Lower leg skin (tissue), 4 donors: ENCODE measurements at regions not wholly inside any gene's neighbourhood (a gene's known extent, or its start where the extent isn't known, plus 50 kb on each side); places are given as distances from the start of the nearest gene placed in this dataset.

Experiments used
- DNase-seq, 2 donors: peaks; one replicate each; pipeline ENCODE4 v3.0.0-alpha.2; 2019; ENCODE audit warnings: low spot score in 2 of 2
- H3K4me3 ChIP-seq: fragments of 200-600 bp; sonication (generic); 2 replicates; pipeline ENCODE4 v1.5.1; 2017; ENCODE audit warnings: mild to moderate bottlenecking, low read depth; ENCODE audit not compliant: poor library complexity, severe bottlenecking
- CTCF ChIP-seq, 3 donors: fragments of 450-650 bp; IDR thresholded peaks; one replicate each; pipeline ENCODE4 v1.5.1; 2016; ENCODE audit warnings: antibody characterized with exemption in 3 of 3, mild to moderate bottlenecking in 3 of 3, moderate library complexity in 2 of 3
- POLR2A ChIP-seq, 2 donors: fragments of 450-650 bp; IDR thresholded peaks; one replicate each; pipeline ENCODE4 v1.6.1; 2016 to 2017; ENCODE audit warnings: antibody characterized with exemption in 2 of 2, mild to moderate bottlenecking in 1 of 2, moderate library complexity in 1 of 2
- WGBS, 2 donors: methylation state at CpG; one replicate each; pipeline ENCODE4 v1.1.5; 2018; 5-methylcytosine and 5-hydroxymethylcytosine counted together
- intact Hi-C: fragments of 100-400 bp; cut with DNase I; formaldehyde crosslinking; loops from one replicate; pipeline ENCODE4 v1.15.0; 2023; ENCODE audit warnings: low total_unique reads

- H3K4me3 ChIP-seq, result no peak overlapping the region
- intact Hi-C loops, result no loop called here
- WGBS, 2 donors, result 52 to 61% methylated on average over 1 of the region's 1 CpG
- DNase-seq, result no peak
- TF ChIP-seq CTCF (IDR thresholded peaks at IDR 0.05) (no peak), POLR2A (IDR thresholded peaks at IDR 0.05) (no peak)
Observed at GRCh38 chr20:55291261-55291660, 714.1 kb downstream of the CBLN4 start.

GRCh38 chr20:55283889-55284288 lies 721.4 kb downstream of the CBLN4 start:
- no peak overlapping the region for H3K4me3 ChIP-seq
- DNase-seq, result no peak
- 32 to 40% methylated on average over 2 of the region's 2 CpGs for WGBS, 2 donors
- intact Hi-C loops, result no loop called here
- TF ChIP-seq CTCF (IDR thresholded peaks at IDR 0.05) (no peak), POLR2A (IDR thresholded peaks at IDR 0.05) (no peak)

- intact Hi-C loops, result no loop called here
- TF ChIP-seq CTCF (IDR thresholded peaks at IDR 0.05) (no peak), POLR2A (IDR thresholded peaks at IDR 0.05) (no peak)
- H3K4me3 ChIP-seq, result no peak overlapping the region
- no peak for DNase-seq
Observed at GRCh38 chr20:55273149-55273548, 732.2 kb downstream of the CBLN4 start.

GRCh38 chr20:55271371-55271770 lies 733.9 kb downstream of the CBLN4 start:
- H3K4me3 ChIP-seq, result no peak overlapping the region
- TF ChIP-seq POLR2A (IDR thresholded peaks at IDR 0.05), result no peak
- TF ChIP-seq CTCF (IDR thresholded peaks at IDR 0.05), result no peak
- intact Hi-C loops, result no loop called here
- 70 to 92% methylated on average over 2 of the region's 2 CpGs for WGBS, 2 donors
- DNase-seq, result no peak

GRCh38 chr20:55269913-55270312 lies 735.4 kb downstream of the CBLN4 start:
- no peak overlapping the region for H3K4me3 ChIP-seq
- DNase-seq, result no peak
- WGBS, 2 donors, result 88% methylated on average over 1 of the region's 1 CpG
- intact Hi-C loops, result no loop called here
- TF ChIP-seq CTCF (IDR thresholded peaks at IDR 0.05), result no peak
- TF ChIP-seq POLR2A (IDR thresholded peaks at IDR 0.05), result no peak

- H3K4me3 ChIP-seq, result no peak overlapping the region
- WGBS, 2 donors, result 91 to 98% methylated on average over 1 of the region's 1 CpG
- TF ChIP-seq CTCF (IDR thresholded peaks at IDR 0.05) (no peak), POLR2A (IDR thresholded peaks at IDR 0.05) (no peak)
- intact Hi-C loops, result no loop called here
- DNase-seq, result no peak
Observed at GRCh38 chr20:55266361-55266760, 739.0 kb downstream of the CBLN4 start.
